ENCODE measurements at regions not wholly inside any gene's neighbourhood (a gene's known extent, or its start where the extent isn't known, plus 50 kb on each side); places are given as distances from the start of the nearest gene placed in this dataset.

DNA sequence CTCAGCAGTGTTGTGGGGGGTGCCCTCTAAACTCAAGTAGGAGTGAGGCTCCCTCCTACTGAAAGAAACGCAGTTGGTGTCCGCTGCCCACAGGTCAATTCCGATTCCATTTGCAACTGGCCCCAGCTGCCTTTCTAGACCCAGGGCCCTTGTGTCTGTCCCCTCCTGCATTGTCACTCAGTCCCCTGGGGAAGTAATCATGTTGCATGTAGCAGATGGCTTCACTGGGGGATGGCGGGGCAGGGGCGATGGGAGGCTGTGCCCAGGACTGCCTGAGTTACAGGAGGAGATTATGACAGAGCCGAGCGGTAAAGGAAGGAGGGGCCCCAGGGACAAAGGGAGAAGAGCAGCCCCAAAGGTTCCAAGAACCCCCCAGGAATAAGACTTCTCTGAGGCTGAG, 62.5 kb upstream of the SH3RF3 start:
- ChIA-PET CTCF (no interaction called here), POLR2A (no interaction called here)
- no peak for DNase-seq (ENCODE audit: low read depth, low spot score)
- Histone ChIP-seq H3K27ac (ENCODE audit: low read depth, low read length) (no peak overlapping the region), H3K27me3 (ENCODE audit: control insufficient read depth, insufficient read depth, low read length) (peaks cover 55% of the 10 kb centered on the region), H3K9me3 (ENCODE audit: control insufficient read depth, insufficient read depth, low read length) (no peaks in the 10 kb centered on the region; the same call in 1 of the 2 replicates), H3K4me3 (ENCODE audit: low read depth, low read length) (no peak overlapping the region)
- TF ChIP-seq CTCF (IDR thresholded peaks at IDR 0.05; ENCODE audit: low read depth, low read length): no peak

- peaks cover 60% of the 10 kb centered on the region for H3K27me3 ChIP-seq (ENCODE audit: control insufficient read depth, insufficient read depth, low read length)
- no peak overlapping the region for H3K27ac ChIP-seq (ENCODE audit: low read depth, low read length)
- no peak for DNase-seq (ENCODE audit: low read depth, low spot score)
- POLR2A ChIA-PET: no interaction called here
- CTCF ChIA-PET: no interaction called here
- TF ChIP-seq CTCF (IDR thresholded peaks at IDR 0.05; ENCODE audit: low read depth, low read length): no peak
- H3K9me3 ChIP-seq (ENCODE audit: control insufficient read depth, insufficient read depth, low read length): no peaks in the 10 kb centered on the region; the same call in 1 of the 2 replicates
- H3K4me3 ChIP-seq (ENCODE audit: low read depth, low read length): no peak overlapping the region
Observed at GRCh38 chr2:109065391-109065734, 63.6 kb upstream of the SH3RF3 start.

- Histone ChIP-seq H3K4me3 (ENCODE audit: low read depth, low read length) (no peak overlapping the region), H3K9me3 (ENCODE audit: control insufficient read depth, insufficient read depth, low read length) (no peaks in the 10 kb centered on the region; the same call in 1 of the 2 replicates), H3K27me3 (ENCODE audit: control insufficient read depth, insufficient read depth, low read length) (peaks cover 60% of the 10 kb centered on the region), H3K27ac (ENCODE audit: low read depth, low read length) (no peak overlapping the region)
- ChIA-PET CTCF (no interaction called here), POLR2A (no interaction called here)
- no peak for TF ChIP-seq CTCF (IDR thresholded peaks at IDR 0.05; ENCODE audit: low read depth, low read length)
- DNase-seq (ENCODE audit: low read depth, low spot score): no peak
Observed at GRCh38 chr2:109064660-109065390, 64.2 kb upstream of the SH3RF3 start.

DNA sequence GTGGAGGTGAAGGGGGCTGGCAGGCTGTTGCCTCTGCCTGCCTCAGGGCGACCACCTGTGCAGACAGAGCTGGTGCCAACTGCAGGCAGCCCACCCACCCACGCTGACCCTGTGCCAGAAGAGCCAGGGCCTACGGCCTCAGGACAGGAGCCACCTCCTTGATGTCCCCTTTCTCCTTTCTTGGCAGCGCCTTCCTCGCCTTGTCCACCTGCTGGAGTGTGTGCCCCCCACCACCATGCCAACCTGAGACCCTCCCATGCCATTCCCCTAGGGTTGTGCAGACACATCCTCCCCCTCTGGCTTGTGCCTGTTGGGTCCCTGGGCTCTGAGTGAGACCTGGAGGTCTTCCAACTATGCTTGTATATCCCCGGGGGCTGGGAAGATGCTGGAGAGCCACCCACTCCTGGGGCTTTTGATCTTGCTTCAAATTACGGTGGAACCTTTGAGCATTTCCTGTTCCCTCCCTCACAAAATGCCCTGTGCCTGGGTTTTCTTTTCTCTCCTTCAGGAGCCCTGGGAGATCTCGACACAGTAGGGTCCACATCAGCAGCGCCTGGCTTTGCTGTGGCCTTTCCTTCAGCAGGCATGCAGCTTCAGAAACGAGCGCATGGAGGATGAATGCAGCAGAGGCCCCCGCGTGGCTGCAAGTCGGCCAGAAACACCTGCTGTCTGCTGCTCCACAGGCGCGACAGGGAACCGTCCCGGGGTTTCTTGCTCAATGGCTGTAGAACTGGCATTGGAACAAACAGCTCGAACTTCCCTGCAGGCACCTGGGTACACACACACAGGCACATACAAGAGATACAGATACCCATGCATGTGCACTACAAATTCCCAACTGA, 65.9 kb upstream of the SH3RF3 start:
- POLR2A ChIA-PET: no interaction called here
- no peak for DNase-seq (ENCODE audit: low read depth, low spot score)
- Histone ChIP-seq H3K27ac (ENCODE audit: low read depth, low read length) (no peak overlapping the region), H3K4me3 (ENCODE audit: low read depth, low read length) (no peak overlapping the region), H3K27me3 (ENCODE audit: control insufficient read depth, insufficient read depth, low read length) (peaks cover 53% of the 10 kb centered on the region), H3K9me3 (ENCODE audit: control insufficient read depth, insufficient read depth, low read length) (no peaks in the 10 kb centered on the region; the same call in 1 of the 2 replicates)
- TF ChIP-seq CTCF (IDR thresholded peaks at IDR 0.05; ENCODE audit: low read depth, low read length): no peak
- CTCF ChIA-PET: no interaction called here

All from AG04450 (cell line).